ENCODE measurements at regions not wholly inside any gene's neighbourhood (a gene's known extent, or its start where the extent isn't known, plus 50 kb on each side); places are given as distances from the start of the nearest gene placed in this dataset.
"Not testable (repeated sequence)": the region's sequence is repeated elsewhere in the genome, so short reads cannot be mapped to it uniquely, and the experiment has no call there.

- no peak for TF ChIP-seq ARID4B (CRISPR knock-in tag; IDR thresholded peaks at IDR 0.05; ENCODE audit: borderline replicate concordance)
Observed at GRCh38 chr16:65365732-65366715, 244.2 kb upstream of the CDH11 start (continued).

GRCh38 chr16:65356721-65357120, 234.9 kb upstream of the CDH11 start:
- H3K27ac Mint-ChIP-seq; POLR2A ChIA-PET; H3K27me3 Mint-ChIP-seq (ENCODE audit: low read depth); H3K4me1 Mint-ChIP-seq; H3K4me3 Mint-ChIP-seq; ATAC-seq; DNase-seq (ENCODE audit: low spot score); CTCF ChIA-PET: not testable (repeated sequence)
- peaks cover 29% of the 10 kb centered on the region for H3K36me3 Mint-ChIP-seq
- H3K9me3 Mint-ChIP-seq = peaks cover 39% of the 10 kb centered on the region

- H3K27me3 Mint-ChIP-seq (ENCODE audit: low read depth) = no peaks in the 10 kb centered on the region; the same call in 1 of the 2 replicates
- POLR2A ChIA-PET = no interaction called here
- H3K36me3 Mint-ChIP-seq = peaks cover 29% of the 10 kb centered on the region
- no peak for DNase-seq (ENCODE audit: low spot score)
- peaks cover 39% of the 10 kb centered on the region for H3K9me3 Mint-ChIP-seq
- no peak for TF ChIP-seq RELA (CRISPR knock-in tag; IDR thresholded peaks at IDR 0.05; ENCODE audit: borderline replicate concordance)
- TF ChIP-seq ZNF317 (CRISPR knock-in tag; IDR thresholded peaks at IDR 0.05; ENCODE audit: borderline replicate concordance, low read depth) = peak; percentile 90
- TF ChIP-seq MAX (CRISPR knock-in tag; IDR thresholded peaks at IDR 0.05) = no peak
- no peak for ATAC-seq
- H3K4me3 Mint-ChIP-seq = no peak overlapping the region
- no peak overlapping the region for H3K27ac Mint-ChIP-seq
- CTCF ChIA-PET = no interaction called here
- peaks cover 3% of the 10 kb centered on the region for H3K4me1 Mint-ChIP-seq
Observed at GRCh38 chr16:65355706-65356105, 233.8 kb upstream of the CDH11 start.

GRCh38 chr16:65353183-65353582, 231.3 kb upstream of the CDH11 start:
- Mint-ChIP-seq H3K9me3 (peaks cover 31% of the 10 kb centered on the region), H3K27me3 (ENCODE audit: low read depth) (no peaks in the 10 kb centered on the region; the same call in 1 of the 2 replicates)
- CTCF ChIA-PET = no interaction called here

More at GRCh38 chr16:65353183-65353582, 231.3 kb upstream of the CDH11 start:
- TF ChIP-seq NFATC4 (CRISPR knock-in tag; IDR thresholded peaks at IDR 0.05) (no peak), ZNF121 (CRISPR knock-in tag; IDR thresholded peaks at IDR 0.05) (no peak), MLX (CRISPR knock-in tag; IDR thresholded peaks at IDR 0.05) (no peak), ZSCAN18 (CRISPR knock-in tag; IDR thresholded peaks at IDR 0.05) (no peak), MYBL2 (CRISPR knock-in tag; IDR thresholded peaks at IDR 0.05) (no peak), ZNF219 (CRISPR knock-in tag; IDR thresholded peaks at IDR 0.05; ENCODE audit: borderline replicate concordance) (no peak), CTCF (IDR thresholded peaks at IDR 0.05) (no peak), TCF7 (CRISPR knock-in tag; IDR thresholded peaks at IDR 0.05; ENCODE audit: low read depth) (no peak), SP1 (CRISPR knock-in tag; conservative IDR thresholded peaks at IDR 0.05) (no peak), IRF1 (CRISPR knock-in tag; IDR thresholded peaks at IDR 0.05) (no peak), CDX4 (CRISPR knock-in tag; IDR thresholded peaks at IDR 0.05; ENCODE audit: borderline replicate concordance) (no peak), FOXP1 (CRISPR knock-in tag; IDR thresholded peaks at IDR 0.05; ENCODE audit: borderline replicate concordance) (no peak)
- ATAC-seq (no peak), DNase-seq (ENCODE audit: low spot score) (no peak)
- Mint-ChIP-seq H3K4me1 (peaks cover 9% of the 10 kb centered on the region), H3K36me3 (peaks cover 23% of the 10 kb centered on the region), H3K4me3 (no peak overlapping the region), H3K27ac (no peak overlapping the region)
- POLR2A ChIA-PET = no interaction called here

Measured in WTC11 (cell line).